ENCODE measurements at regions not wholly inside any gene's neighbourhood (a gene's known extent, or its start where the extent isn't known, plus 50 kb on each side); places are given as distances from the start of the nearest gene placed in this dataset.

DNA sequence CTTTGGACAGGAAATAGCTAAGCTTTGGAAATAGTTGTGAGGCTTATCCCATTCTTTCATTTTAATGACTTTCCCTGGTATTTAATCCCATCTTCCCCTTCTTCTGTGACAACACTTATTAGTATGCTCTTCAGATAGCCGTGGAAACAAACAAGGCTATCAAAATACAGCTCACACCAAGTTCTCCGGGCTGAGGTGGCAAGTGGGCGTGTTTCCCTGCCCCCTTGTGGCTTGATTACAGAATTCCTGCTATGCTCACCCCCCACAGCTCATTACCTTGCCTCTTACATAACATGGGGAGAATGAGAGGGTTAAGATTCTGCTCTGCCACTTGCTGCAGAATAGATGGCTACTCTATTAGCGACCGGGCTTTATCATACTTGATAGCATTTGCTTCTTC is 437.1 kb upstream of the TLE4 start:
- ChIA-PET CTCF (interaction anchor here (0.9 to 1.1 kb wide), 3 partner anchors 18 to 158 kb away, joined by 3 to 4 read pairs (median 4); no protein-coding TSS in a partner anchor), POLR2A (no interaction called here)
- no peaks in the 10 kb centered on the region for H3K9me3 ChIP-seq (ENCODE audit: control extremely low read depth in 1 of 5, control insufficient read depth in 4 of 5, insufficient read depth in 2 of 5, low read depth in 1 of 5, low read length in 4 of 5)
- H3K27ac ChIP-seq (ENCODE audit: insufficient read depth in 1 of 2, low read depth in 1 of 2, low read length in 2 of 2, poor library complexity in 1 of 2, severe bottlenecking in 2 of 2), result no peak overlapping the region
- WGBS (ENCODE audit: insufficient coverage), result 100% methylated on average over 2 of the region's 5 CpGs
- no peaks in the 10 kb centered on the region for H3K36me3 ChIP-seq (ENCODE audit: control insufficient read depth in 4 of 4, insufficient read depth in 4 of 4, low read length in 3 of 4)
- H3K4me3 ChIP-seq (ENCODE audit: control insufficient read depth in 1 of 7, extremely low read depth in 1 of 7, insufficient read depth in 4 of 7, low read depth in 2 of 7, low read length in 6 of 7), result no peak overlapping the region
- DNase-seq, result peak; percentile 8 to 24 (median 21)
- H3K27me3 ChIP-seq (replicated peaks in 2 of 5; ENCODE audit: control insufficient read depth in 4 of 5, insufficient read depth in 5 of 5, low read length in 4 of 5), result no peaks in the 10 kb centered on the region
- no peaks in the 10 kb centered on the region for H3K4me1 ChIP-seq (ENCODE audit: control extremely low read depth in 1 of 4, control insufficient read depth in 4 of 4, insufficient read depth in 4 of 4, low read length in 3 of 4)

GRCh38 chr9:79135681-79136415 is 435.9 kb upstream of the TLE4 start:
- H3K4me1 ChIP-seq (ENCODE audit: control extremely low read depth in 1 of 4, control insufficient read depth in 4 of 4, insufficient read depth in 4 of 4, low read length in 3 of 4), result no peaks in the 10 kb centered on the region
- H3K27me3 ChIP-seq (replicated peaks in 2 of 5; ENCODE audit: control insufficient read depth in 4 of 5, insufficient read depth in 5 of 5, low read length in 4 of 5), result no peaks in the 10 kb centered on the region
- WGBS (ENCODE audit: insufficient coverage), result 100% methylated on average over 2 of the region's 5 CpGs
- no peaks in the 10 kb centered on the region for H3K36me3 ChIP-seq (ENCODE audit: control insufficient read depth in 4 of 4, insufficient read depth in 4 of 4, low read length in 3 of 4)
- CTCF ChIA-PET, result no interaction called here
- H3K4me3 ChIP-seq (ENCODE audit: control insufficient read depth in 1 of 7, extremely low read depth in 1 of 7, insufficient read depth in 4 of 7, low read depth in 2 of 7, low read length in 6 of 7), result no peak overlapping the region
- H3K27ac ChIP-seq (ENCODE audit: insufficient read depth in 1 of 2, low read depth in 1 of 2, low read length in 2 of 2, poor library complexity in 1 of 2, severe bottlenecking in 2 of 2), result no peak overlapping the region
- DNase-seq, result no peak
- no peaks in the 10 kb centered on the region for H3K9me3 ChIP-seq (ENCODE audit: control extremely low read depth in 1 of 5, control insufficient read depth in 4 of 5, insufficient read depth in 2 of 5, low read depth in 1 of 5, low read length in 4 of 5)
- POLR2A ChIA-PET, result no interaction called here

DNA sequence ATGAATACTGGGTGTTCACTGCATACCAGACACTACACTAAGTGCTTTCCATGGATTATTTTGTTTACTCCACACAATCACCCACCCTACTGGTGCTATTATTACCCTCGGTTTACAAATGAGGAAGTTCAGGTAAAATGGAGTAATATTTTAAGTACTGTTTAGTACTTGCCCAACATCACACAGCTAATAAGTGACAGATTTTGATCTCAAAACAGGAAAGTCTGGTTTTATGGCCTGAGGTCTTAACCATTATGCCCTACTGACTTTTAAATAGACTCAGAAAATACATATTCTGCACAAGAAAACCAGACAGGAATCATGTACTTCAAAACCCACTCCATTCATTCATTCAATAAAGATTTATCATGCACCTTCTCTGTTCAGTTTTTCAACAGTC is 431.0 kb upstream of the TLE4 start:
- no CpG with 5 or more reads among the region's 1 CpG for WGBS (ENCODE audit: insufficient coverage)
- no peak for DNase-seq
- no peaks in the 10 kb centered on the region for H3K36me3 ChIP-seq (ENCODE audit: control insufficient read depth in 4 of 4, insufficient read depth in 4 of 4, low read length in 3 of 4)
- ChIA-PET POLR2A (no interaction called here), CTCF (interaction anchor here (1.6 to 3.3 kb wide), 2 partner anchors 12 to 16 kb away, joined by 3 to 16 read pairs; no protein-coding TSS in a partner anchor)
- H3K4me3 ChIP-seq (ENCODE audit: control insufficient read depth in 1 of 7, extremely low read depth in 1 of 7, insufficient read depth in 4 of 7, low read depth in 2 of 7, low read length in 6 of 7), result no peak overlapping the region
- H3K4me1 ChIP-seq (ENCODE audit: control extremely low read depth in 1 of 4, control insufficient read depth in 4 of 4, insufficient read depth in 4 of 4, low read length in 3 of 4), result no peaks in the 10 kb centered on the region
- H3K27ac ChIP-seq (ENCODE audit: insufficient read depth in 1 of 2, low read depth in 1 of 2, low read length in 2 of 2, poor library complexity in 1 of 2, severe bottlenecking in 2 of 2), result no peak overlapping the region
- no peaks in the 10 kb centered on the region for H3K9me3 ChIP-seq (ENCODE audit: control extremely low read depth in 1 of 5, control insufficient read depth in 4 of 5, insufficient read depth in 2 of 5, low read depth in 1 of 5, low read length in 4 of 5)
- H3K27me3 ChIP-seq (replicated peaks in 2 of 5; ENCODE audit: control insufficient read depth in 4 of 5, insufficient read depth in 5 of 5, low read length in 4 of 5), result no peaks in the 10 kb centered on the region

DNA sequence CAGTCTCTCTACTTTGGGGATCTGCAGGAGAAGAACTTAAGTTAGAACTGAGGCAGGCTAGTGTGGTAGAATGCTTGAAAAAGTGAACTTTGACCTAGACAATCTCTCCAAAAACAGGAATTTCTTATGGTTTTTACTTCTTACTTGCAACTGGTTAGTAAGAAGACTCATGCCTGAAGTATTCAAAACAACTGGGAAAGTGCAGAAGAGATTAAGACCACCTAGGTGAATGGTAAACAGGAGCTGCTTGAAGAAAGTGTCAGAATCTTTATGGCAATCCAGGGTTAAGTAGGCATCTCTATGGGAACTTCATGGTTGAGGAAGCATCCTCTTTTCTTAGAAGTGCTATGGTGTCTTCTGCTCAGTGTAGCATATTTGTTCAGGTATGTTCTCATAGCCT is 428.6 kb upstream of the TLE4 start:
- Histone ChIP-seq H3K4me3 (ENCODE audit: control insufficient read depth in 1 of 7, extremely low read depth in 1 of 7, insufficient read depth in 4 of 7, low read depth in 2 of 7, low read length in 6 of 7) (no peak overlapping the region), H3K4me1 (ENCODE audit: control extremely low read depth in 1 of 4, control insufficient read depth in 4 of 4, insufficient read depth in 4 of 4, low read length in 3 of 4) (no peaks in the 10 kb centered on the region), H3K27me3 (replicated peaks in 2 of 5; ENCODE audit: control insufficient read depth in 4 of 5, insufficient read depth in 5 of 5, low read length in 4 of 5) (no peaks in the 10 kb centered on the region), H3K36me3 (ENCODE audit: control insufficient read depth in 4 of 4, insufficient read depth in 4 of 4, low read length in 3 of 4) (no peaks in the 10 kb centered on the region), H3K9me3 (ENCODE audit: control extremely low read depth in 1 of 5, control insufficient read depth in 4 of 5, insufficient read depth in 2 of 5, low read depth in 1 of 5, low read length in 4 of 5) (no peaks in the 10 kb centered on the region), H3K27ac (ENCODE audit: insufficient read depth in 1 of 2, low read depth in 1 of 2, low read length in 2 of 2, poor library complexity in 1 of 2, severe bottlenecking in 2 of 2) (no peak overlapping the region)
- ChIA-PET POLR2A (no interaction called here), CTCF (no interaction called here)
- DNase-seq, result no peak

GRCh38 chr9:79145442-79145841 is 426.3 kb upstream of the TLE4 start:
- 85% methylated on average over 6 of the region's 6 CpGs for WGBS (ENCODE audit: insufficient coverage)
- Histone ChIP-seq H3K27ac (ENCODE audit: insufficient read depth in 1 of 2, low read depth in 1 of 2, low read length in 2 of 2, poor library complexity in 1 of 2, severe bottlenecking in 2 of 2) (no peak overlapping the region), H3K36me3 (ENCODE audit: control insufficient read depth in 4 of 4, insufficient read depth in 4 of 4, low read length in 3 of 4) (no peaks in the 10 kb centered on the region), H3K4me3 (ENCODE audit: control insufficient read depth in 1 of 7, extremely low read depth in 1 of 7, insufficient read depth in 4 of 7, low read depth in 2 of 7, low read length in 6 of 7) (no peak overlapping the region), H3K9me3 (ENCODE audit: control extremely low read depth in 1 of 5, control insufficient read depth in 4 of 5, insufficient read depth in 2 of 5, low read depth in 1 of 5, low read length in 4 of 5) (no peaks in the 10 kb centered on the region), H3K4me1 (ENCODE audit: control extremely low read depth in 1 of 4, control insufficient read depth in 4 of 4, insufficient read depth in 4 of 4, low read length in 3 of 4) (no peaks in the 10 kb centered on the region), H3K27me3 (replicated peaks in 2 of 5; ENCODE audit: control insufficient read depth in 4 of 5, insufficient read depth in 5 of 5, low read length in 4 of 5) (no peaks in the 10 kb centered on the region)
- ChIA-PET CTCF (no interaction called here), POLR2A (no interaction called here)
- DNase-seq, result no peak

GRCh38 chr9:79149585-79149984 is 422.2 kb upstream of the TLE4 start:
- no peak overlapping the region for H3K4me3 ChIP-seq (ENCODE audit: control insufficient read depth in 1 of 7, extremely low read depth in 1 of 7, insufficient read depth in 4 of 7, low read depth in 2 of 7, low read length in 6 of 7)
- H3K4me1 ChIP-seq (ENCODE audit: control extremely low read depth in 1 of 4, control insufficient read depth in 4 of 4, insufficient read depth in 4 of 4, low read length in 3 of 4), result no peaks in the 10 kb centered on the region
- H3K27me3 ChIP-seq (replicated peaks in 2 of 5; ENCODE audit: control insufficient read depth in 4 of 5, insufficient read depth in 5 of 5, low read length in 4 of 5), result no peaks in the 10 kb centered on the region
- H3K27ac ChIP-seq (ENCODE audit: insufficient read depth in 1 of 2, low read depth in 1 of 2, low read length in 2 of 2, poor library complexity in 1 of 2, severe bottlenecking in 2 of 2), result no peak overlapping the region
- no peak for DNase-seq
- CTCF ChIA-PET, result interaction anchor here (0.6 kb wide), 1 partner anchor 20 kb away, joined by 3 read pairs; no protein-coding TSS in a partner anchor
- no peaks in the 10 kb centered on the region for H3K9me3 ChIP-seq (ENCODE audit: control extremely low read depth in 1 of 5, control insufficient read depth in 4 of 5, insufficient read depth in 2 of 5, low read depth in 1 of 5, low read length in 4 of 5)
- POLR2A ChIA-PET, result no interaction called here
- H3K36me3 ChIP-seq (ENCODE audit: control insufficient read depth in 4 of 4, insufficient read depth in 4 of 4, low read length in 3 of 4), result no peaks in the 10 kb centered on the region
- WGBS (ENCODE audit: insufficient coverage), result 95% methylated on average over 2 of the region's 2 CpGs

DNA sequence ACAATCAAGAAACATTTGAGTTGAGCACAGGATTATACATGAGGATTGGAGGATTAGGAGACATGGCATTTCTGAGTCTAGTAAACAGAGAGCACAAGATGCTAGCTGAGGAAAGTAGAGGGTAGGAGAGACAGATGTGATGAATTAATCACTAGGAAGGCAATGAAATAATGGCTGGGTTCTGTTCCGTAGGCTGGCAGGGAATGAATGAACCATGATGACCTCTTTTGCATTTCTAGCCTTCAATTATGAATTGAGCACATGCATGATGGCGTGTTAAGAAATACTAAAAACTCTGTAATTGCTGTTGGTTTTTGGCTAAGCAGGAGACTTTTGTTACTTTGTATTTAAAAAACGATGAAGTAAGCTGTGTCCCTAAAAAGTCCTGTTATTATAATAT is 420.0 kb upstream of the TLE4 start:
- ChIA-PET POLR2A (no interaction called here), CTCF (interaction anchor here (1.2 to 1.8 kb wide), 4 partner anchors 10 to 22 kb away, joined by 3 to 6 read pairs (median 4); no protein-coding TSS in a partner anchor)
- no peak for DNase-seq
- H3K4me1 ChIP-seq (ENCODE audit: control extremely low read depth in 1 of 4, control insufficient read depth in 4 of 4, insufficient read depth in 4 of 4, low read length in 3 of 4), result no peaks in the 10 kb centered on the region
- H3K27me3 ChIP-seq (replicated peaks in 2 of 5; ENCODE audit: control insufficient read depth in 4 of 5, insufficient read depth in 5 of 5, low read length in 4 of 5), result no peaks in the 10 kb centered on the region
- no peak overlapping the region for H3K27ac ChIP-seq (ENCODE audit: insufficient read depth in 1 of 2, low read depth in 1 of 2, low read length in 2 of 2, poor library complexity in 1 of 2, severe bottlenecking in 2 of 2)
- 100% methylated on average over 3 of the region's 3 CpGs for WGBS (ENCODE audit: insufficient coverage)
- H3K4me3 ChIP-seq (ENCODE audit: control insufficient read depth in 1 of 7, extremely low read depth in 1 of 7, insufficient read depth in 4 of 7, low read depth in 2 of 7, low read length in 6 of 7), result no peak overlapping the region
- no peaks in the 10 kb centered on the region for H3K9me3 ChIP-seq (ENCODE audit: control extremely low read depth in 1 of 5, control insufficient read depth in 4 of 5, insufficient read depth in 2 of 5, low read depth in 1 of 5, low read length in 4 of 5)
- H3K36me3 ChIP-seq (ENCODE audit: control insufficient read depth in 4 of 4, insufficient read depth in 4 of 4, low read length in 3 of 4), result no peaks in the 10 kb centered on the region

Data from common myeloid progenitor, CD34-positive (primary cell).